ENCODE measurements at regions not wholly inside any gene's neighbourhood (a gene's known extent, or its start where the extent isn't known, plus 50 kb on each side); places are given as distances from the start of the nearest gene placed in this dataset.

DNA sequence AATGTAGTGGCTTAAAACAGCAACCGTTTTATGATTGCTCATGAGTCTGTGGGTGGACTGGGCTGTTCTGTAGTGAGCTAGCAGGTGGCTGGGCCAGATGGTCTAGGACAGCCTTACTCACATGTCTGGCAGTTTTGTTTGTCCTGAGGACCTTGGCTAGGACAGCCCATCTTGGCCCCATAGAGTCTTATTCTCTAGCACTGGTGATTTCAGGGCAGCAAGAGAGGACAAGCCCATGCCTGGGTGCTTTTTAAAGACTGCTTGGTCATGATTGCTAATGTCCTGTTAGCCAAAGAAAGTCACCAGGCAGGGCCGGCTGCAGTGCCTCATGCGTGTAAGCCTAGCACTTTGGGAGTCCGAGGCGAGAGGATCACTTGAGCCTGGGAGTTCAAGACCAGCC lies 139.8 kb downstream of the KATNIP start:
- TF ChIP-seq EP300 (IDR thresholded peaks at IDR 0.05) = no peak
- TF ChIP-seq POLR2A (IDR thresholded peaks at IDR 0.05) = no peak
- TF ChIP-seq, protein P1, sequence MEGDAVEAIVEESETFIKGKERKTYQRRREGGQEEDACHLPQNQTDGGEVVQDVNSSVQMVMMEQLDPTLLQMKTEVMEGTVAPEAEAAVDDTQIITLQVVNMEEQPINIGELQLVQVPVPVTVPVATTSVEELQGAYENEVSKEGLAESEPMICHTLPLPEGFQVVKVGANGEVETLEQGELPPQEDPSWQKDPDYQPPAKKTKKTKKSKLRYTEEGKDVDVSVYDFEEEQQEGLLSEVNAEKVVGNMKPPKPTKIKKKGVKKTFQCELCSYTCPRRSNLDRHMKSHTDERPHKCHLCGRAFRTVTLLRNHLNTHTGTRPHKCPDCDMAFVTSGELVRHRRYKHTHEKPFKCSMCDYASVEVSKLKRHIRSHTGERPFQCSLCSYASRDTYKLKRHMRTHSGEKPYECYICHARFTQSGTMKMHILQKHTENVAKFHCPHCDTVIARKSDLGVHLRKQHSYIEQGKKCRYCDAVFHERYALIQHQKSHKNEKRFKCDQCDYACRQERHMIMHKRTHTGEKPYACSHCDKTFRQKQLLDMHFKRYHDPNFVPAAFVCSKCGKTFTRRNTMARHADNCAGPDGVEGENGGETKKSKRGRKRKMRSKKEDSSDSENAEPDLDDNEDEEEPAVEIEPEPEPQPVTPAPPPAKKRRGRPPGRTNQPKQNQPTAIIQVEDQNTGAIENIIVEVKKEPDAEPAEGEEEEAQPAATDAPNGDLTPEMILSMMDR (IDR thresholded peaks at IDR 0.05) = no peak
